ENCODE measurements at regions not wholly inside any gene's neighbourhood (a gene's known extent, or its start where the extent isn't known, plus 50 kb on each side); places are given as distances from the start of the nearest gene placed in this dataset.

GRCh38 chr1:194512345-194512744 is 1325.9 kb upstream of the B3GALT2 start:
- no peak overlapping the region for H3K4me3 ChIP-seq
- POLR2A ChIA-PET, result no interaction called here
- no peaks in the 10 kb centered on the region for H3K4me1 ChIP-seq (ENCODE audit: control insufficient read depth, insufficient read depth, low read length)
- no peak overlapping the region for H3K4me2 ChIP-seq (ENCODE audit: control insufficient read depth, insufficient read depth)
- in situ Hi-C loops (cut with MboI) (no loop called here), intact Hi-C loops (cut with micrococcal nuclease; ENCODE audit: unreplicated experiment) (no loop called here)
- no peaks in the 10 kb centered on the region for H3K9me3 ChIP-seq (replicated peaks; ENCODE audit: control insufficient read depth, insufficient read depth, low read length)
- DNase-seq (ENCODE audit: low read depth, low spot score) (no peak), ATAC-seq (no peak), FAIRE-seq (no peak)
- no peak overlapping the region for H3K9ac ChIP-seq (ENCODE audit: control insufficient read depth, insufficient read depth, low read length)
- RAD21 ChIA-PET (ENCODE audit: unreplicated experiment), result no interaction called here
- TF ChIP-seq MTA2 (IDR thresholded peaks at IDR 0.05; ENCODE audit: low read depth) (no peak), ASH2L (IDR thresholded peaks at IDR 0.05; ENCODE audit: borderline replicate concordance, low read depth) (no peak), SMARCA5 (IDR thresholded peaks at IDR 0.05) (no peak), NRF1 (conservative IDR thresholded peaks at IDR 0.05; ENCODE audit: low read depth, low read length) (no peak), NR2C2 (IDR thresholded peaks at IDR 0.05; ENCODE audit: borderline replicate concordance, control insufficient read depth, insufficient read length, low read depth) (no peak), FOXM1 (IDR thresholded peaks at IDR 0.05; ENCODE audit: low read depth, low read length) (no peak), YY1 (IDR thresholded peaks at IDR 0.05; ENCODE audit: low read depth, low read length) (no peak), SREBF2 (IDR thresholded peaks at IDR 0.05; ENCODE audit: low read length) (no peak), STAT1 (conservative IDR thresholded peaks at IDR 0.05) (no peak), ZNF622 (IDR thresholded peaks at IDR 0.05) (no peak), DPF2 (IDR thresholded peaks at IDR 0.05) (no peak), E2F4 (IDR thresholded peaks at IDR 0.05; ENCODE audit: low read depth, low read length) (no peak), MXI1 (IDR thresholded peaks at IDR 0.05; ENCODE audit: low read depth, low read length) (no peak), LARP7 (IDR thresholded peaks at IDR 0.05) (no peak), ZNF384 (IDR thresholded peaks at IDR 0.05; ENCODE audit: borderline replicate concordance, low read depth, low read length) (no peak)
- TF ChIP-seq, protein P1, sequence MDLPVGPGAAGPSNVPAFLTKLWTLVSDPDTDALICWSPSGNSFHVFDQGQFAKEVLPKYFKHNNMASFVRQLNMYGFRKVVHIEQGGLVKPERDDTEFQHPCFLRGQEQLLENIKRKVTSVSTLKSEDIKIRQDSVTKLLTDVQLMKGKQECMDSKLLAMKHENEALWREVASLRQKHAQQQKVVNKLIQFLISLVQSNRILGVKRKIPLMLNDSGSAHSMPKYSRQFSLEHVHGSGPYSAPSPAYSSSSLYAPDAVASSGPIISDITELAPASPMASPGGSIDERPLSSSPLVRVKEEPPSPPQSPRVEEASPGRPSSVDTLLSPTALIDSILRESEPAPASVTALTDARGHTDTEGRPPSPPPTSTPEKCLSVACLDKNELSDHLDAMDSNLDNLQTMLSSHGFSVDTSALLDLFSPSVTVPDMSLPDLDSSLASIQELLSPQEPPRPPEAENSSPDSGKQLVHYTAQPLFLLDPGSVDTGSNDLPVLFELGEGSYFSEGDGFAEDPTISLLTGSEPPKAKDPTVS (IDR thresholded peaks at IDR 0.05; ENCODE audit: low read depth, low read length), result no peak
- no peaks in the 10 kb centered on the region for H3K79me2 ChIP-seq (ENCODE audit: control insufficient read depth, insufficient read depth, low read length)
- WGBS (ENCODE audit: insufficient coverage, insufficient replicate concordance, low lambda C conversion rate, missing lambda C conversion rate), result 0% methylated on average over 2 of the region's 2 CpGs
- no peak overlapping the region for H2AFZ ChIP-seq (ENCODE audit: control insufficient read depth, low read depth, low read length)
- SMC1A ChIA-PET (ENCODE audit: uncharacterized antibody, unreplicated experiment), result no interaction called here
- no peaks in the 10 kb centered on the region for H3K36me3 ChIP-seq (ENCODE audit: control insufficient read depth in 2 of 2, insufficient read depth in 2 of 2, low read length in 1 of 2)
- no peaks in the 10 kb centered on the region for H4K20me1 ChIP-seq (ENCODE audit: control insufficient read depth, insufficient read depth)
- no TSS peak for BruUV-seq (replicated peaks)
- H3K27ac ChIP-seq (ENCODE audit: control insufficient read depth, insufficient read depth), result no peak overlapping the region
- H3K27me3 ChIP-seq (replicated peaks in 1 of 2; ENCODE audit: control insufficient read depth in 2 of 2, insufficient read depth in 2 of 2, low read length in 1 of 2), result no peaks in the 10 kb centered on the region
- CTCF ChIA-PET, result no interaction called here
